Smooth muscle cell (in vitro differentiated cells): ENCODE measurements at regions not wholly inside any gene's neighbourhood (a gene's known extent, or its start where the extent isn't known, plus 50 kb on each side); places are given as distances from the start of the nearest gene placed in this dataset.

Source experiments
- DNase-seq: peaks from one replicate; lab custom pipeline; 2025; ENCODE audit not compliant: unreplicated experiment; lab: John Stamatoyannopoulos, UW
- H2AFZ ChIP-seq: fragments of 200-600 bp; sonication (generic); 2 replicates; pipeline ENCODE4 v1.6.0; 2016; ENCODE audit warnings: antibody characterized with exemption, low read depth, mild to moderate bottlenecking
- H3F3A ChIP-seq: fragments of 200-600 bp; sonication (generic); 2 replicates; pipeline ENCODE4 v1.6.0; 2017; ENCODE audit warnings: antibody characterized with exemption, low read depth
- H3K27ac ChIP-seq: fragments of 200-600 bp; sonication (generic); 2 replicates; pipeline ENCODE4 v1.5.1; 2016; ENCODE audit warnings: low read depth, mild to moderate bottlenecking
- H3K27me3 ChIP-seq: fragments of 200-600 bp; sonication (generic); 2 replicates; pipeline ENCODE4 v1.6.1; 2016; ENCODE audit warnings: low read depth, mild to moderate bottlenecking
- H3K36me3 ChIP-seq: fragments of 200-600 bp; sonication (generic); 2 replicates; pipeline ENCODE4 v1.5.1; 2016; ENCODE audit warnings: low read depth
- H3K4me1 ChIP-seq: fragments of 200-600 bp; sonication (generic); 2 replicates; pipeline ENCODE4 v1.5.1; 2016; ENCODE audit warnings: low read depth
- H3K4me2 ChIP-seq: fragments of 200-600 bp; sonication (generic); 2 replicates; pipeline ENCODE4 v1.6.0; 2016; ENCODE audit warnings: mild to moderate bottlenecking
- H3K4me3 ChIP-seq: fragments of 200-600 bp; sonication (generic); 2 replicates; pipeline ENCODE4 v1.5.1; 2016; ENCODE audit warnings: mild to moderate bottlenecking
- H3K79me2 ChIP-seq: fragments of 200-600 bp; sonication (generic); 2 replicates; pipeline ENCODE4 v1.6.0; 2016; ENCODE audit warnings: low read depth, mild to moderate bottlenecking
- H3K9ac ChIP-seq: fragments of 200-600 bp; sonication (generic); 2 replicates; pipeline ENCODE4 v1.6.0; 2016; ENCODE audit warnings: low read depth
- H3K9me3 ChIP-seq: fragments of 200-600 bp; sonication (generic); replicated peaks from 2 replicates; pipeline ENCODE4 v1.5.1; 2016; ENCODE audit warnings: low read depth
- H4K20me1 ChIP-seq: fragments of 200-600 bp; sonication (generic); 2 replicates; pipeline ENCODE4 v1.6.0; 2016; ENCODE audit warnings: low read depth
- CTCF ChIP-seq: fragments of 200-600 bp; sonication (generic); IDR thresholded peaks from 2 replicates; pipeline ENCODE4 v1.5.1; 2017; ENCODE audit warnings: borderline replicate concordance, mild to moderate bottlenecking, antibody characterized with exemption; ENCODE audit not compliant: insufficient read depth, poor library complexity, severe bottlenecking
- WGBS: methylation state at CpG from one replicate; pipeline ENCODE4 v1.1.7; 2016; ENCODE audit warnings: low lambda C conversion rate; 5-methylcytosine and 5-hydroxymethylcytosine counted together

- TF ChIP-seq CTCF, result no peak
- Histone ChIP-seq H3K79me2 (no peaks in the 10 kb centered on the region), H4K20me1 (no peaks in the 10 kb centered on the region), H3K36me3 (no peaks in the 10 kb centered on the region), H3K4me1 (no peaks in the 10 kb centered on the region), H3K9ac (no peak overlapping the region), H3K9me3 (no peaks in the 10 kb centered on the region), H2AFZ (no peak overlapping the region), H3K27me3 (peaks cover 15% of the 10 kb centered on the region), H3K27ac (no peak overlapping the region), H3K4me2 (no peak overlapping the region), H3K4me3 (no peak overlapping the region), H3F3A (no peaks in the 10 kb centered on the region)
- 79% methylated on average over 1 of the region's 1 CpG for WGBS
- no peak for DNase-seq
Observed at GRCh38 chr9:2907411-2907810, 63.5 kb upstream of the PUM3 start.

- TF ChIP-seq CTCF, result no peak
- Histone ChIP-seq H3K4me3 (no peak overlapping the region), H3K27ac (no peak overlapping the region), H4K20me1 (no peaks in the 10 kb centered on the region), H3K4me1 (no peaks in the 10 kb centered on the region), H2AFZ (no peak overlapping the region), H3K36me3 (no peaks in the 10 kb centered on the region), H3K27me3 (peaks cover 4% of the 10 kb centered on the region), H3K4me2 (no peak overlapping the region), H3K79me2 (no peaks in the 10 kb centered on the region), H3K9ac (no peak overlapping the region), H3F3A (no peaks in the 10 kb centered on the region), H3K9me3 (no peaks in the 10 kb centered on the region)
- 61% methylated on average over 2 of the region's 2 CpGs for WGBS
- no peak for DNase-seq
Observed at GRCh38 chr9:2904242-2904930, 60.5 kb upstream of the PUM3 start.
